Thoracic aorta (tissue), 2 donors: ENCODE measurements at regions not wholly inside any gene's neighbourhood (a gene's known extent, or its start where the extent isn't known, plus 50 kb on each side); places are given as distances from the start of the nearest gene placed in this dataset.

Experiments
- ATAC-seq: fragments of 150-250 bp; one replicate; pipeline ENCODE4 v1.8.0; 2017; ENCODE audit warnings: low read depth; ENCODE audit not compliant: insufficient number of reproducible peaks, low FRiP score
- DNase-seq: peaks from one replicate; pipeline ENCODE4 v3.0.0-alpha.2; 2020; ENCODE audit warnings: low spot score
- H3K27ac ChIP-seq, 2 donors: fragments of 200-600 bp; sonication (generic); 1 replicate in 1 of 2; 2 replicates in 1 of 2; pipeline ENCODE4 v1.5.1; 2016; ENCODE audit warnings: mild to moderate bottlenecking in 2 of 2, moderate library complexity in 2 of 2
- H3K27me3 ChIP-seq: fragments of 200-600 bp; sonication (generic); replicated peaks from 2 replicates; pipeline ENCODE4 v1.6.0; 2016; ENCODE audit warnings: mild to moderate bottlenecking; ENCODE audit not compliant: insufficient read depth
- H3K36me3 ChIP-seq: fragments of 200-600 bp; sonication (generic); one replicate; pipeline ENCODE4 v1.5.1; 2016
- H3K4me1 ChIP-seq, 2 donors: fragments of 200-600 bp; sonication (generic); 1 replicate in 1 of 2; 2 replicates in 1 of 2; pipeline versions ENCODE4 v1.5.1 to v1.6.0; 2016; ENCODE audit warnings: low read depth in 2 of 2, mild to moderate bottlenecking in 1 of 2; ENCODE audit not compliant: control insufficient read depth in 1 of 2
- H3K4me3 ChIP-seq: fragments of 200-600 bp; sonication (generic); 2 replicates; pipeline ENCODE4 v1.5.1; 2016; ENCODE audit warnings: mild to moderate bottlenecking
- H3K9me3 ChIP-seq: fragments of 200-600 bp; sonication (generic); 2 replicates; pipeline ENCODE4 v1.5.1; 2016
- CTCF ChIP-seq: fragments of 200-600 bp; sonication (generic); IDR thresholded peaks from one replicate; pipeline ENCODE4 v1.5.1; 2019; ENCODE audit warnings: antibody characterized with exemption

- no peak for ATAC-seq
- no peaks in the 10 kb centered on the region for H3K36me3 ChIP-seq
- H3K27ac ChIP-seq = no peak overlapping the region
These were observed 698.0 kb upstream of the MEF2C start for GRCh38 chr5:89580976-89581375.

DNA sequence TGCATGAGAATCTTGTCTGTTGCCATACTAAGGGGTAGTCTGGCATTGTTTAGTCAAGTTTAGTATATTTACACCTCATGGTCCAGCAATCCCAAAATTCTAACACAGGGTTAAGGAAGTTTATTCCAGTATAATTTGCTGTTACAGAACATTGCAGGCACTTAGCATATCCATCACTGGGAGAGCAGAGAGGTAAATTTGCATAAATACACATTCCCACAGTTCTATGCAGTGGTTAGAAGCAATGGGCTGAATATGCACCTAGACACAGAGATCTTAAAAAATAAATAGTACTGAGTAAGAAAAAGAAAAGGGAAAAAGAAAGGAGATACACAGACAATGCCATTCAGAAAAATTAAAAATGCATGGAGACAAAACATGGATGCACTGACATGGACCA lies 692.3 kb upstream of the MEF2C start:
- Histone ChIP-seq H3K4me1 (no peaks in the 10 kb centered on the region), H3K9me3 (no peaks in the 10 kb centered on the region), H3K27me3 (no peaks in the 10 kb centered on the region), H3K36me3 (no peaks in the 10 kb centered on the region), H3K27ac (no peak overlapping the region), H3K4me3 (no peak overlapping the region)
- no peak for TF ChIP-seq CTCF
- DNase-seq = no peak
- ATAC-seq = no peak

More at GRCh38 chr5:89580976-89581375, 698.0 kb upstream of the MEF2C start:
- H3K9me3 ChIP-seq = no peaks in the 10 kb centered on the region
- H3K4me3 ChIP-seq = no peak overlapping the region
- no peak for DNase-seq
- no peak for TF ChIP-seq CTCF
- H3K27me3 ChIP-seq = no peaks in the 10 kb centered on the region
- H3K4me1 ChIP-seq = peaks cover 0 to 11% of the 10 kb centered on the region in 2 donors

- Histone ChIP-seq H3K4me3 (no peak overlapping the region), H3K27me3 (no peaks in the 10 kb centered on the region), H3K9me3 (no peaks in the 10 kb centered on the region), H3K36me3 (no peaks in the 10 kb centered on the region), H3K4me1 (no peaks in the 10 kb centered on the region), H3K27ac (no peak overlapping the region)
- TF ChIP-seq CTCF = no peak
- DNase-seq = no peak
- ATAC-seq = no peak
These were observed 690.4 kb upstream of the MEF2C start for GRCh38 chr5:89573345-89573744.

- no peak for ATAC-seq
- no peaks in the 10 kb centered on the region for H3K9me3 ChIP-seq
- H3K27me3 ChIP-seq = no peaks in the 10 kb centered on the region
- no peak overlapping the region for H3K4me3 ChIP-seq
- TF ChIP-seq CTCF = no peak
- no peaks in the 10 kb centered on the region for H3K4me1 ChIP-seq
- no peaks in the 10 kb centered on the region for H3K36me3 ChIP-seq
- H3K27ac ChIP-seq = no peak overlapping the region
- no peak for DNase-seq
These were observed 689.7 kb upstream of the MEF2C start for GRCh38 chr5:89572696-89573095.

DNA sequence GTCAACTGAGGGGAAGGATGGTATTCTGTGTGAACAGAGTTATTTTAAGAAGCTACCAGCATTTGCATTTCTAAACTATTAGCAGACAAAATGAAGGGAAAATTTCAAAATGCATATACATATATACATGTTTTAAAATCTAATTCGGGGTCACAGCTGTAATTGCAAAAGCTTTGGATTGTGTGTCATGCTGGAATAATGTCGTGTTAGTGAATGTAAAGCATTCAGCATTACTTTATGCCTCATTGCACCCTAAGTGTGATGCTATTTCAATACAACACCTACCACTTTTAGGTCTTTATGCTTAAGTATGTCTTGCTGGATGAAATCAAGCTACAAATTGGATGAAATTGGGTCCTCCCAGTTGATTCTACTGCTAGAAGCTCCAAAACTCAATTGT lies 687.6 kb upstream of the MEF2C start:
- TF ChIP-seq CTCF = no peak
- Histone ChIP-seq H3K9me3 (no peaks in the 10 kb centered on the region), H3K36me3 (no peaks in the 10 kb centered on the region)

More for the DNA sequence above, 687.6 kb upstream of the MEF2C start:
- H3K27ac ChIP-seq = no peak overlapping the region
- DNase-seq = no peak
- no peaks in the 10 kb centered on the region for H3K27me3 ChIP-seq
- no peaks in the 10 kb centered on the region for H3K4me1 ChIP-seq
- no peak for ATAC-seq
- no peak overlapping the region for H3K4me3 ChIP-seq
